ENCODE measurements at regions not wholly inside any gene's neighbourhood (a gene's known extent, or its start where the extent isn't known, plus 50 kb on each side); places are given as distances from the start of the nearest gene placed in this dataset.

DNA sequence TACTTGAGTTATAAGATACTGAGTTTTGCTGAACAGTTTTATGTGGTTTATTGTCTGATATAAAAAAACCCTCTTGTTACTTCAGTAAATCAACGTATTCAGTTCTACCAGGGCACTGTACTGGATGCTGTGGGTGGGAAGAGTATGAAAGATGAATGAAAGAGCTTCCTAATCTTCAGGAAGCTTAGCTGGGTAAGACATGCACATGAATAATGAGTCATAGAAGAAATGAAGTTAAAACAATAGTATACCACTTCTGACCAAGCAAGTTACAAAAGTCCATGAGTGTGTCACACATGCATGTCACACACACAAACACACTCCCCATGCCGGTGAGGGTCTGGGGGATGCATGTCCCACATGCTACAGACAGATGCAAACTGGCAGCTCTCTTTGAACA lies 105.9 kb downstream of the SIPA1L2 start:
- Mint-ChIP-seq H3K9me3 (no peaks in the 10 kb centered on the region), H3K4me3 (no peak overlapping the region), H3K4me1 (0 out of 4 replicates have a peak, but pooled peaks cover 0 to under 1% of the 10 kb centered on the region in 2 experiments), H3K36me3 (ENCODE audit: insufficient read depth in 1 of 3, low read depth in 3 of 3) (no peaks in the 10 kb centered on the region), H3K27ac (no peak overlapping the region), H3K27me3 (ENCODE audit: low read depth) (no peaks in the 10 kb centered on the region)
- no peak overlapping the region for H3K14ac ChIP-seq (ENCODE audit: insufficient read depth, low read length)
- no peak overlapping the region for H3K56ac ChIP-seq (ENCODE audit: insufficient read length, low read depth, low read length)
- no peak overlapping the region for H3K4ac ChIP-seq (ENCODE audit: low read depth, low read length)
- H2BK5ac ChIP-seq (ENCODE audit: insufficient read length, low read length), result no peak overlapping the region
- DNase-seq, result no peak
- no peaks in the 10 kb centered on the region for H3K9me3 ChIP-seq (ENCODE audit: control insufficient read depth, low read depth, low read length)
- H3K79me1 ChIP-seq (ENCODE audit: insufficient read depth, low read depth, low read length, poor library complexity, severe bottlenecking), result no peaks in the 10 kb centered on the region
- no peak overlapping the region for H4K8ac ChIP-seq (replicated peaks; ENCODE audit: insufficient read length, low read depth, low read length)
- H3K4me2 ChIP-seq (ENCODE audit: insufficient read depth, insufficient read length, low read length), result no peak overlapping the region
- WGBS (ENCODE audit: extremely low coverage, insufficient read length, low lambda C conversion rate), result no CpG with 5 or more reads among the region's 2 CpGs
- H2BK120ac ChIP-seq (ENCODE audit: low read depth, low read length, poor library complexity, severe bottlenecking), result no peak overlapping the region
- no peaks in the 10 kb centered on the region for H3K4me1 ChIP-seq (ENCODE audit: insufficient read depth, low read length)
- H2BK20ac ChIP-seq (ENCODE audit: low read depth, low read length, poor library complexity, severe bottlenecking), result no peak overlapping the region
- no peak overlapping the region for H3K23ac ChIP-seq (ENCODE audit: insufficient read length, low read depth, low read length)
- no peak overlapping the region for H4K5ac ChIP-seq (ENCODE audit: insufficient read length, low read depth, low read length)
- no peak overlapping the region for H2AFZ ChIP-seq (ENCODE audit: low read length)
- no peak overlapping the region for H3T11ph ChIP-seq (ENCODE audit: low read length)
- no peak overlapping the region for H4K91ac ChIP-seq (ENCODE audit: insufficient read length, low read depth, low read length)
- TF ChIP-seq, protein P1, sequence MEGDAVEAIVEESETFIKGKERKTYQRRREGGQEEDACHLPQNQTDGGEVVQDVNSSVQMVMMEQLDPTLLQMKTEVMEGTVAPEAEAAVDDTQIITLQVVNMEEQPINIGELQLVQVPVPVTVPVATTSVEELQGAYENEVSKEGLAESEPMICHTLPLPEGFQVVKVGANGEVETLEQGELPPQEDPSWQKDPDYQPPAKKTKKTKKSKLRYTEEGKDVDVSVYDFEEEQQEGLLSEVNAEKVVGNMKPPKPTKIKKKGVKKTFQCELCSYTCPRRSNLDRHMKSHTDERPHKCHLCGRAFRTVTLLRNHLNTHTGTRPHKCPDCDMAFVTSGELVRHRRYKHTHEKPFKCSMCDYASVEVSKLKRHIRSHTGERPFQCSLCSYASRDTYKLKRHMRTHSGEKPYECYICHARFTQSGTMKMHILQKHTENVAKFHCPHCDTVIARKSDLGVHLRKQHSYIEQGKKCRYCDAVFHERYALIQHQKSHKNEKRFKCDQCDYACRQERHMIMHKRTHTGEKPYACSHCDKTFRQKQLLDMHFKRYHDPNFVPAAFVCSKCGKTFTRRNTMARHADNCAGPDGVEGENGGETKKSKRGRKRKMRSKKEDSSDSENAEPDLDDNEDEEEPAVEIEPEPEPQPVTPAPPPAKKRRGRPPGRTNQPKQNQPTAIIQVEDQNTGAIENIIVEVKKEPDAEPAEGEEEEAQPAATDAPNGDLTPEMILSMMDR (conservative IDR thresholded peaks at IDR 0.05), result no peak
- no peaks in the 10 kb centered on the region for H3K23me2 ChIP-seq (ENCODE audit: insufficient read length, low read depth, low read length, poor library complexity, severe bottlenecking)
- no peak overlapping the region for H2AK5ac ChIP-seq (ENCODE audit: insufficient read length, low read length)
- H3K9ac ChIP-seq (ENCODE audit: extremely low read depth, insufficient read length, low read length), result no peak overlapping the region
- H3K18ac ChIP-seq (ENCODE audit: insufficient read length, low read depth, low read length), result no peak overlapping the region
- no peaks in the 10 kb centered on the region for H3K79me2 ChIP-seq (ENCODE audit: insufficient read depth, low read length)
- H2BK15ac ChIP-seq (ENCODE audit: low read depth, low read length), result no peak overlapping the region
- H4K20me1 ChIP-seq (ENCODE audit: control insufficient read depth, insufficient read depth, insufficient read length), result no peaks in the 10 kb centered on the region
- no peaks in the 10 kb centered on the region for H3K27me3 ChIP-seq (ENCODE audit: insufficient read depth, low read length)
- no peak overlapping the region for H2BK12ac ChIP-seq (ENCODE audit: insufficient read length, low read depth, low read length)
- H3K27ac ChIP-seq (ENCODE audit: insufficient read length, low read depth, low read length), result no peak overlapping the region
